ENCODE measurements at regions not wholly inside any gene's neighbourhood (a gene's known extent, or its start where the extent isn't known, plus 50 kb on each side); places are given as distances from the start of the nearest gene placed in this dataset.

DNA sequence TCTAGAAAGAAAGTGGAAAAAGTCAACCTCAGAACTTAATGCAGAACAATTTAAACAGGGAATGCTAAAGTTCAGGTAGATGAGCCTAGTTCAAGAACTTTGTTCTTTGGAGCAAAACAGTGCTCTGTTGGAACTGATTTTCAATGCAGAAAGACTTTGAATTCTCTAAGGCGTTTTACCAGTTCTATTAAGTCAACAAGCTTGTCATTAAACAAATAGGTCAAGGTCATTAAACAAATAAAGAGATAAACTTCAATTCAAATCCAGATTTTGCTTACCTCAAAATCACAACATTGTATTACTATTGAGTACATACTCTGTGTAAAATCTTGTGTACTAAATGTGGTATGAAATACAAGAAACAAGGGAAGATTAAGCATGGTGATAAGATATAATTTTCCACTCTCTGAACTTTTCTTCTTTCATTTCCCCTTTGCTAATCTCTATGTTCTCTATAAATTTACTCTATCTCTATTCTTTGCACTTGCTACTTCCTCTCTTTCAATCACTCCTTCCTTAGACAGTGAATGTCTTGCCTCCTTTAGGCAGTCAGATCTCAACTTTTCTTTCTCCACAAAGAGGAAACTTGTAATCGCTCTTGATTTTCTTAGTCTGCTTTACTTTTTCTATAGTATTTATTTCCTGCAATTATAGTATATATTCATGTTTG, 160.8 kb upstream of the KHDRBS2 start:
- no peak overlapping the region for H3K14ac ChIP-seq (ENCODE audit: low read length)
- H3K36me3 ChIP-seq (replicated peaks in 1 of 2; ENCODE audit: control insufficient read depth in 2 of 2, insufficient read depth in 2 of 2, low read length in 2 of 2) = no peaks in the 10 kb centered on the region
- no peaks in the 10 kb centered on the region for H3K4me1 ChIP-seq (ENCODE audit: control insufficient read depth in 2 of 2, insufficient read depth in 1 of 2, low read depth in 1 of 2, low read length in 2 of 2)
- H3K23ac ChIP-seq (ENCODE audit: low read depth, low read length, poor library complexity) = no peak overlapping the region
- no peak overlapping the region for H4K8ac ChIP-seq (ENCODE audit: low read depth, low read length)
- no peak overlapping the region for H3K9ac ChIP-seq (ENCODE audit: low read depth, low read length, poor library complexity)
- H3K4ac ChIP-seq (ENCODE audit: low read length) = no peak overlapping the region
- WGBS, 2 donors (ENCODE audit: extremely low coverage in 2 of 2, insufficient read length in 2 of 2, insufficient replicate concordance in 1 of 2) = no CpG with 5 or more reads among the region's 2 CpGs
- H2BK12ac ChIP-seq (ENCODE audit: low read length) = no peak overlapping the region
- no peak overlapping the region for H2BK15ac ChIP-seq (ENCODE audit: low read length)
- H2BK5ac ChIP-seq (ENCODE audit: low read length) = no peak overlapping the region
- H3K27me3 ChIP-seq (ENCODE audit: control insufficient read depth in 3 of 3, insufficient read depth in 3 of 3, low read depth in 1 of 3, low read length in 3 of 3) = no peaks in the 10 kb centered on the region
- H3K4me2 ChIP-seq (ENCODE audit: insufficient read depth, low read length, poor library complexity, severe bottlenecking) = no peak overlapping the region
- no peak overlapping the region for H3K18ac ChIP-seq (ENCODE audit: low read length)
- no peak overlapping the region for H3K27ac ChIP-seq (replicated peaks; ENCODE audit: low read length)
- no peak overlapping the region for H4K91ac ChIP-seq (ENCODE audit: low read depth, low read length, poor library complexity)
- no peak overlapping the region for H2AFZ ChIP-seq (ENCODE audit: low read length)
- no peak overlapping the region for H2AK5ac ChIP-seq (ENCODE audit: low read depth, low read length)
- no peaks in the 10 kb centered on the region for H3K9me3 ChIP-seq (replicated peaks in 1 of 2; ENCODE audit: control insufficient read depth in 2 of 2, insufficient read depth in 1 of 2, low read depth in 1 of 2, low read length in 2 of 2)
- H3K4me3 ChIP-seq (ENCODE audit: low read length in 2 of 2) = no peak overlapping the region
- DNase-seq (ENCODE audit: low spot score) = no peak
- no peaks in the 10 kb centered on the region for H3K79me1 ChIP-seq (ENCODE audit: low read depth, low read length)
- no peak overlapping the region for H2BK120ac ChIP-seq (ENCODE audit: low read depth, low read length)

DNA sequence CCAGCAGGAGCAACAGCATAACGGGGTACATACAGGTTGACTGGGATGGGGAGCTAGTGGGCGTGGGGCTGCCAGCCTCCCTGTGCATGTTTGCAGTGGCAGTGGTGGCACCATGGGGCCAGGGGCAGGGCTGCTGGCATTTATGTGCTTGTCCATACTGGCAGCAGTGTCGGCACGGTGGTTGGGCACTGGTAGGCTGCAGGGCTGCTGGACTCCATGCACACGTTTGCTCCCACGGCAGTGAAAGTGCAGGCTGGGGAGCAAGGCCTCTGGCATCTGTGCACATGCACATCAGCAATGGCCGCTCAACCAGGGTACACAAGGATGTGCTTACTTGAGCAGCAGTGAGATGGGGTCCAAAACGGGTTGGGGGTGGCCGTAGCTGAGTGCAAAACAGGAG, 159.5 kb upstream of the KHDRBS2 start:
- no peaks in the 10 kb centered on the region for H3K79me1 ChIP-seq (ENCODE audit: low read depth, low read length)
- H2BK120ac ChIP-seq (ENCODE audit: low read depth, low read length) = no peak overlapping the region
- no peaks in the 10 kb centered on the region for H3K36me3 ChIP-seq (replicated peaks in 1 of 2; ENCODE audit: control insufficient read depth in 2 of 2, insufficient read depth in 2 of 2, low read length in 2 of 2)
- no peak overlapping the region for H3K27ac ChIP-seq (replicated peaks; ENCODE audit: low read length)
- peak overlapping the region; percentile 83 for H4K8ac ChIP-seq (ENCODE audit: low read depth, low read length)
- no peak overlapping the region for H3K9ac ChIP-seq (ENCODE audit: low read depth, low read length, poor library complexity)
- H4K91ac ChIP-seq (ENCODE audit: low read depth, low read length, poor library complexity) = no peak overlapping the region
- no peak for DNase-seq (ENCODE audit: low spot score)
- no peaks in the 10 kb centered on the region for H3K9me3 ChIP-seq (replicated peaks in 1 of 2; ENCODE audit: control insufficient read depth in 2 of 2, insufficient read depth in 1 of 2, low read depth in 1 of 2, low read length in 2 of 2)
- peak overlapping the region; percentile 0 for H3K18ac ChIP-seq (ENCODE audit: low read length)
- no peaks in the 10 kb centered on the region for H3K4me1 ChIP-seq (ENCODE audit: control insufficient read depth in 2 of 2, insufficient read depth in 1 of 2, low read depth in 1 of 2, low read length in 2 of 2)
- no peak overlapping the region for H2BK5ac ChIP-seq (ENCODE audit: low read length)
- no peaks in the 10 kb centered on the region for H3K27me3 ChIP-seq (ENCODE audit: control insufficient read depth in 3 of 3, insufficient read depth in 3 of 3, low read depth in 1 of 3, low read length in 3 of 3)
- H2BK15ac ChIP-seq (ENCODE audit: low read length) = no peak overlapping the region
- H3K4ac ChIP-seq (ENCODE audit: low read length) = no peak overlapping the region
- no CpG with 5 or more reads among the region's 9 CpGs for WGBS, 2 donors (ENCODE audit: extremely low coverage in 2 of 2, insufficient read length in 2 of 2, insufficient replicate concordance in 1 of 2)
- no peak overlapping the region for H2BK12ac ChIP-seq (ENCODE audit: low read length)
- H3K14ac ChIP-seq (ENCODE audit: low read length) = no peak overlapping the region
- no peak overlapping the region for H3K4me3 ChIP-seq (ENCODE audit: low read length in 2 of 2)
- H2AFZ ChIP-seq (ENCODE audit: low read length) = no peak overlapping the region
- no peak overlapping the region for H3K23ac ChIP-seq (ENCODE audit: low read depth, low read length, poor library complexity)
- H3K4me2 ChIP-seq (ENCODE audit: insufficient read depth, low read length, poor library complexity, severe bottlenecking) = no peak overlapping the region
- H2AK5ac ChIP-seq (ENCODE audit: low read depth, low read length) = no peak overlapping the region

DNA sequence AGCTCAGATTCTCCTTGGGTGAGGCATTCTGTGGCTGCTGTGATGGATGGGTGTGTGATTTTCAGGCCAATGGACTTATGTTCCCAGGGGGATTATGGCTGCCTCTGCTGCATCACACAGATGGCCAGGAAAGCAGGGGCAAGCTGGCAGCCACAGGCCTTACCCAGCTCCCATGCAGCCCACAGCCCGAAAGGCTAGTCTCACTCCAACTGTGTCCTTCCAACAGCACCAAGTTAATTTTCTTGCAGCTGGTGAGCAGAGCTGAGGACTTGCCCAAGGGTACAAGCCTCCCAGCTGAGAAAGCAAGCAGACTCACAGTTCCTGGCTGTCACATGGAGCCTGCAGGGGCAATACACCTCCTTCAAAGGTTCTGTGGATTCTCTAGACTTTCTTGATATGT, 155.2 kb upstream of the KHDRBS2 start:
- Histone ChIP-seq H3K23ac (ENCODE audit: low read depth, low read length, poor library complexity) (no peak overlapping the region), H4K91ac (ENCODE audit: low read depth, low read length, poor library complexity) (no peak overlapping the region), H2BK120ac (ENCODE audit: low read depth, low read length) (no peak overlapping the region), H2BK12ac (ENCODE audit: low read length) (no peak overlapping the region), H3K14ac (ENCODE audit: low read length) (no peak overlapping the region), H3K4ac (ENCODE audit: low read length) (no peak overlapping the region), H2BK5ac (ENCODE audit: low read length) (no peak overlapping the region), H3K27ac (replicated peaks; ENCODE audit: low read length) (no peak overlapping the region), H3K36me3 (replicated peaks in 1 of 2; ENCODE audit: control insufficient read depth in 2 of 2, insufficient read depth in 2 of 2, low read length in 2 of 2) (no peaks in the 10 kb centered on the region), H3K79me1 (ENCODE audit: low read depth, low read length) (no peaks in the 10 kb centered on the region), H2BK15ac (ENCODE audit: low read length) (no peak overlapping the region), H3K4me2 (ENCODE audit: insufficient read depth, low read length, poor library complexity, severe bottlenecking) (no peak overlapping the region), H3K4me3 (ENCODE audit: low read length in 2 of 2) (no peak overlapping the region), H2AFZ (ENCODE audit: low read length) (no peak overlapping the region), H3K9me3 (replicated peaks in 1 of 2; ENCODE audit: control insufficient read depth in 2 of 2, insufficient read depth in 1 of 2, low read depth in 1 of 2, low read length in 2 of 2) (no peaks in the 10 kb centered on the region), H3K9ac (ENCODE audit: low read depth, low read length, poor library complexity) (no peak overlapping the region), H3K27me3 (ENCODE audit: control insufficient read depth in 3 of 3, insufficient read depth in 3 of 3, low read depth in 1 of 3, low read length in 3 of 3) (no peaks in the 10 kb centered on the region), H4K8ac (ENCODE audit: low read depth, low read length) (no peak overlapping the region), H3K4me1 (ENCODE audit: control insufficient read depth in 2 of 2, insufficient read depth in 1 of 2, low read depth in 1 of 2, low read length in 2 of 2) (no peaks in the 10 kb centered on the region), H3K18ac (ENCODE audit: low read length) (no peak overlapping the region), H2AK5ac (ENCODE audit: low read depth, low read length) (no peak overlapping the region)
- no peak for DNase-seq (ENCODE audit: low spot score)
- WGBS, 2 donors (ENCODE audit: extremely low coverage in 2 of 2, insufficient read length in 2 of 2, insufficient replicate concordance in 1 of 2) = no CpG with 5 or more reads among the region's 1 CpG

DNA sequence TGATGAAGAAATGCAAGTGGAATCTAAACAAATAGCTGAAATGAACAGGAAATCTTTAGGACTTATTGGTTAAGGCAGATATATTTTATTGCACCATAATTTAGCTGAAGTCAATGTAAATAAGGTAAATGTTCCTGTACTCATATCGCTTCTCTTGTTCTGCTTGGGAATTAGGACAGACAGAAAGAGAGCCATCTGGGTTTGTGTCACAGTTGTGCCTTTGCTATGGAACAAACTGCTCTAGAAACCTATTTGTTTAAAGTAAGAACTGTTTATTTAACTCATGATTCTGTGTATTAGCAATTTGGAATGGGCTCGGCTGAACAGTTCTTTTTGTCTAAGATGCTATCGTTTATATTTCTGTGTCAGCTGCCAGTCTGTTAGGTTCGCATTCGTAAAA, 143.8 kb upstream of the KHDRBS2 start:
- no peak overlapping the region for H3K4me2 ChIP-seq (ENCODE audit: insufficient read depth, low read length, poor library complexity, severe bottlenecking)
- no peak overlapping the region for H3K9ac ChIP-seq (ENCODE audit: low read depth, low read length, poor library complexity)
- H3K14ac ChIP-seq (ENCODE audit: low read length) = no peak overlapping the region
- no peak overlapping the region for H4K8ac ChIP-seq (ENCODE audit: low read depth, low read length)
- no peak overlapping the region for H3K23ac ChIP-seq (ENCODE audit: low read depth, low read length, poor library complexity)
- no peak overlapping the region for H2BK12ac ChIP-seq (ENCODE audit: low read length)
- H2BK5ac ChIP-seq (ENCODE audit: low read length) = no peak overlapping the region
- WGBS, 2 donors (ENCODE audit: extremely low coverage in 2 of 2, insufficient read length in 2 of 2, insufficient replicate concordance in 1 of 2) = no CpG with 5 or more reads among the region's 5 CpGs
- no peaks in the 10 kb centered on the region for H3K27me3 ChIP-seq (ENCODE audit: control insufficient read depth in 3 of 3, insufficient read depth in 3 of 3, low read depth in 1 of 3, low read length in 3 of 3)
- no peaks in the 10 kb centered on the region for H3K36me3 ChIP-seq (replicated peaks in 1 of 2; ENCODE audit: control insufficient read depth in 2 of 2, insufficient read depth in 2 of 2, low read length in 2 of 2)
- no peak overlapping the region for H4K91ac ChIP-seq (ENCODE audit: low read depth, low read length, poor library complexity)
- no peak overlapping the region for H2AFZ ChIP-seq (ENCODE audit: low read length)
- no peaks in the 10 kb centered on the region for H3K4me1 ChIP-seq (ENCODE audit: control insufficient read depth in 2 of 2, insufficient read depth in 1 of 2, low read depth in 1 of 2, low read length in 2 of 2)
- H3K4me3 ChIP-seq (ENCODE audit: low read length in 2 of 2) = no peak overlapping the region
- no peaks in the 10 kb centered on the region for H3K9me3 ChIP-seq (replicated peaks in 1 of 2; ENCODE audit: control insufficient read depth in 2 of 2, insufficient read depth in 1 of 2, low read depth in 1 of 2, low read length in 2 of 2)
- no peaks in the 10 kb centered on the region for H3K79me1 ChIP-seq (ENCODE audit: low read depth, low read length)
- DNase-seq (ENCODE audit: low spot score) = no peak
- H2AK5ac ChIP-seq (ENCODE audit: low read depth, low read length) = no peak overlapping the region
- H3K18ac ChIP-seq (ENCODE audit: low read length) = no peak overlapping the region
- no peak overlapping the region for H2BK15ac ChIP-seq (ENCODE audit: low read length)
- no peak overlapping the region for H2BK120ac ChIP-seq (ENCODE audit: low read depth, low read length)
- no peak overlapping the region for H3K4ac ChIP-seq (ENCODE audit: low read length)
- H3K27ac ChIP-seq (replicated peaks; ENCODE audit: low read length) = no peak overlapping the region

Data from neuronal stem cell (in vitro differentiated cells).